NCI-H146 (cell line): ENCODE measurements at regions not wholly inside any gene's neighbourhood (a gene's known extent, or its start where the extent isn't known, plus 50 kb on each side); places are given as distances from the start of the nearest gene placed in this dataset.
"Not testable (repeated sequence)": the region's sequence is repeated elsewhere in the genome, so short reads cannot be mapped to it uniquely, and the experiment has no call there.

Source experiments
- DNase-seq: peaks from one replicate; lab custom pipeline; 2025; lab: John Stamatoyannopoulos, UW

GRCh38 chr17:52546990-52547389 lies 388.5 kb upstream of the CA10 start:
- no peak for DNase-seq

- no peak for DNase-seq
Observed at GRCh38 chr17:52546493-52546892, 388.0 kb upstream of the CA10 start.

GRCh38 chr17:52537421-52537820 lies 378.9 kb upstream of the CA10 start:
- no peak for DNase-seq

- DNase-seq = no peak
Observed at GRCh38 chr17:52536489-52536888, 378.0 kb upstream of the CA10 start.

GRCh38 chr17:52532373-52532772 lies 373.9 kb upstream of the CA10 start:
- no peak for DNase-seq

GRCh38 chr17:52524096-52524637 lies 365.7 kb upstream of the CA10 start:
- no peak for DNase-seq

GRCh38 chr17:52517176-52517575 lies 358.7 kb upstream of the CA10 start:
- no peak for DNase-seq

- no peak for DNase-seq
Observed at GRCh38 chr17:52515927-52516326, 357.4 kb upstream of the CA10 start.

- DNase-seq = no peak
Observed at GRCh38 chr17:52505601-52506000, 347.1 kb upstream of the CA10 start.

GRCh38 chr17:52504081-52504480 lies 345.6 kb upstream of the CA10 start:
- no peak for DNase-seq

- DNase-seq = no peak
Observed at GRCh38 chr17:52495646-52496045, 337.1 kb upstream of the CA10 start.

- DNase-seq = no peak
Observed at GRCh38 chr17:52482271-52482670, 323.8 kb upstream of the CA10 start.

- DNase-seq = no peak
Observed at GRCh38 chr17:52477824-52478699, 319.5 kb upstream of the CA10 start.

- no peak for DNase-seq
Observed at GRCh38 chr17:52476638-52477313, 318.3 kb upstream of the CA10 start.

GRCh38 chr17:52470553-52470952 lies 312.0 kb upstream of the CA10 start:
- peak; percentile 1 for DNase-seq

GRCh38 chr17:52465407-52465806 lies 306.9 kb upstream of the CA10 start:
- no peak for DNase-seq

- no peak for DNase-seq
Observed at GRCh38 chr17:52451294-52451861, 292.9 kb upstream of the CA10 start.

GRCh38 chr17:52442350-52442749 lies 283.8 kb upstream of the CA10 start:
- no peak for DNase-seq

GRCh38 chr17:52420555-52421078 lies 262.1 kb upstream of the CA10 start:
- DNase-seq = no peak

GRCh38 chr17:52419229-52419641 lies 260.7 kb upstream of the CA10 start:
- no peak for DNase-seq

- no peak for DNase-seq
Observed at GRCh38 chr17:52410781-52411180, 252.3 kb upstream of the CA10 start.

GRCh38 chr17:52409222-52409621 lies 250.7 kb upstream of the CA10 start:
- DNase-seq = not testable (repeated sequence)

- DNase-seq = no peak
Observed at GRCh38 chr17:52395308-52395707, 236.8 kb upstream of the CA10 start.
